ENCODE measurements at regions not wholly inside any gene's neighbourhood (a gene's known extent, or its start where the extent isn't known, plus 50 kb on each side); places are given as distances from the start of the nearest gene placed in this dataset.

DNA sequence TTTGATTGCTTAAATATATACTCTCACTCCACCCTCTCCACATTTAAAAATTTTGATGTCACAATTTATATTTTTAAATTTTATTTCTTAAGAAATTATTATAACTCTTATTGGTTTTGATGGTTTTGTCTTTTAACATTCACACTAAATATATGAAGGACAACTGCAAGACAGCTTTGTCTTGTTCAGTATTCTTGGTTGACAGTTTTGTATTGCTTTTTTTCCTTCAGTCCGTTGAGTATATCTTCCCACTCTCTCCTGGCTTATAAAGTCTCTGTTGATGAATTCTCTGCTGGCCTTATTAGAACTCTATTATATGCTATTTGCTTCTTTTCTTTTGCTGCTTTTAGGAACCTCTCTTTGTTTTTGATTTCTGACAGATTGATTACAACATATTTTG, 392.2 kb downstream of the C6orf118 start:
- TF ChIP-seq TCF4 (CRISPR knock-in tag; IDR thresholded peaks at IDR 0.05; ENCODE audit: borderline replicate concordance) = no peak
- no peak for TF ChIP-seq ZFP30 (CRISPR knock-in tag; IDR thresholded peaks at IDR 0.05)
- no peak for TF ChIP-seq ISL1 (CRISPR knock-in tag; IDR thresholded peaks at IDR 0.05)
- TF ChIP-seq, protein P1, sequence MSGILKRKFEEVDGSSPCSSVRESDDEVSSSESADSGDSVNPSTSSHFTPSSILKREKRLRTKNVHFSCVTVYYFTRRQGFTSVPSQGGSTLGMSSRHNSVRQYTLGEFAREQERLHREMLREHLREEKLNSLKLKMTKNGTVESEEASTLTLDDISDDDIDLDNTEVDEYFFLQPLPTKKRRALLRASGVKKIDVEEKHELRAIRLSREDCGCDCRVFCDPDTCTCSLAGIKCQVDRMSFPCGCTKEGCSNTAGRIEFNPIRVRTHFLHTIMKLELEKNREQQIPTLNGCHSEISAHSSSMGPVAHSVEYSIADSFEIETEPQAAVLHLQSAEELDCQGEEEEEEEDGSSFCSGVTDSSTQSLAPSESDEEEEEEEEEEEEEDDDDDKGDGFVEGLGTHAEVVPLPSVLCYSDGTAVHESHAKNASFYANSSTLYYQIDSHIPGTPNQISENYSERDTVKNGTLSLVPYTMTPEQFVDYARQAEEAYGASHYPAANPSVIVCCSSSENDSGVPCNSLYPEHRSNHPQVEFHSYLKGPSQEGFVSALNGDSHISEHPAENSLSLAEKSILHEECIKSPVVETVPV (CRISPR knock-in tag; IDR thresholded peaks at IDR 0.05) = no peak
- TF ChIP-seq TOX (CRISPR knock-in tag; IDR thresholded peaks at IDR 0.05; ENCODE audit: borderline replicate concordance) = no peak
- TF ChIP-seq PPARA (CRISPR knock-in tag; IDR thresholded peaks at IDR 0.05; ENCODE audit: borderline replicate concordance) = no peak
- no peak for TF ChIP-seq ZNF8 (CRISPR knock-in tag; IDR thresholded peaks at IDR 0.05)
- ATAC-seq = no peak

DNA sequence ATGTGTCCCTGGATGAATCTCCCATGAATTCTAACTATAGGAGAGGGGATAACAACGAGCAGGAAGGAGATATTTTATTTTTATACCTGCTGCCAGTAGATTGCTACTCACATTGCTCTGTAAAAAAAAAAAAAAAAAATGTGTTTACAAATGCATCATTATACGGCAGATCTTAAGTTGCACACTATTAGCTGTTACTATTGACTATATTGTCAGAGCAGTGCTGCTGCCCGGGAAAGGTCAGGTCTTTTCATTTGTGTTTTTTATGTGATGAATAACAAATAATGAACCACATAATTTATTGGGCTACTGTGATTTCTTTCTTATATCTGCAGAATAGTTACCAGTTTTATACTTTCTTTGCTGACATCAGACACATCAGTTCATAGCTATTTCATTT, 393.3 kb downstream of the C6orf118 start:
- ATAC-seq = no peak
- no peak for TF ChIP-seq ZNF70 (CRISPR knock-in tag; IDR thresholded peaks at IDR 0.05)
- no peak for TF ChIP-seq RARB (CRISPR knock-in tag; IDR thresholded peaks at IDR 0.05)
- no peak for TF ChIP-seq ISL1 (CRISPR knock-in tag; IDR thresholded peaks at IDR 0.05)
- no peak for TF ChIP-seq BACH2 (CRISPR knock-in tag; IDR thresholded peaks at IDR 0.05; ENCODE audit: borderline replicate concordance)
- TF ChIP-seq ZC3H10 (CRISPR knock-in tag; IDR thresholded peaks at IDR 0.05) = no peak
- no peak for TF ChIP-seq ZNF8 (CRISPR knock-in tag; IDR thresholded peaks at IDR 0.05)
- TF ChIP-seq ZFP30 (CRISPR knock-in tag; IDR thresholded peaks at IDR 0.05) = no peak
- TF ChIP-seq SNAI2 (CRISPR knock-in tag; IDR thresholded peaks at IDR 0.05) = no peak
- TF ChIP-seq ZNF565 (CRISPR knock-in tag; conservative IDR thresholded peaks at IDR 0.05; ENCODE audit: low read depth) = no peak
- TF ChIP-seq ARNTL (CRISPR knock-in tag; IDR thresholded peaks at IDR 0.05; ENCODE audit: borderline replicate concordance, low read depth) = no peak
- TF ChIP-seq ESRRG (CRISPR knock-in tag; IDR thresholded peaks at IDR 0.05) = no peak
- TF ChIP-seq, protein P2, sequence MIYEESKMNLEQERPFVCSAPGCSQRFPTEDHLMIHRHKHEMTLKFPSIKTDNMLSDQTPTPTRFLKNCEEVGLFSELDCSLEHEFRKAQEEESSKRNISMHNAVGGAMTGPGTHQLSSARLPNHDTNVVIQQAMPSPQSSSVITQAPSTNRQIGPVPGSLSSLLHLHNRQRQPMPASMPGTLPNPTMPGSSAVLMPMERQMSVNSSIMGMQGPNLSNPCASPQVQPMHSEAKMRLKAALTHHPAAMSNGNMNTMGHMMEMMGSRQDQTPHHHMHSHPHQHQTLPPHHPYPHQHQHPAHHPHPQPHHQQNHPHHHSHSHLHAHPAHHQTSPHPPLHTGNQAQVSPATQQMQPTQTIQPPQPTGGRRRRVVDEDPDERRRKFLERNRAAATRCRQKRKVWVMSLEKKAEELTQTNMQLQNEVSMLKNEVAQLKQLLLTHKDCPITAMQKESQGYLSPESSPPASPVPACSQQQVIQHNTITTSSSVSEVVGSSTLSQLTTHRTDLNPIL (CRISPR knock-in tag; IDR thresholded peaks at IDR 0.05; ENCODE audit: low read depth) = no peak
- no peak for TF ChIP-seq PPARA (CRISPR knock-in tag; IDR thresholded peaks at IDR 0.05; ENCODE audit: borderline replicate concordance)
- TF ChIP-seq, protein P3, sequence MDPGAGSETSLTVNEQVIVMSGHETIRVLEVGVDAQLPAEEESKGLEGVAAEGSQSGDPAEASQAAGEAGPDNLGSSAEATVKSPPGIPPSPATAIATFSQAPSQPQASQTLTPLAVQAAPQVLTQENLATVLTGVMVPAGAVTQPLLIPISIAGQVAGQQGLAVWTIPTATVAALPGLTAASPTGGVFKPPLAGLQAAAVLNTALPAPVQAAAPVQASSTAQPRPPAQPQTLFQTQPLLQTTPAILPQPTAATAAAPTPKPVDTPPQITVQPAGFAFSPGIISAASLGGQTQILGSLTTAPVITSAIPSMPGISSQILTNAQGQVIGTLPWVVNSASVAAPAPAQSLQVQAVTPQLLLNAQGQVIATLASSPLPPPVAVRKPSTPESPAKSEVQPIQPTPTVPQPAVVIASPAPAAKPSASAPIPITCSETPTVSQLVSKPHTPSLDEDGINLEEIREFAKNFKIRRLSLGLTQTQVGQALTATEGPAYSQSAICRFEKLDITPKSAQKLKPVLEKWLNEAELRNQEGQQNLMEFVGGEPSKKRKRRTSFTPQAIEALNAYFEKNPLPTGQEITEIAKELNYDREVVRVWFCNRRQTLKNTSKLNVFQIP (CRISPR knock-in tag; IDR thresholded peaks at IDR 0.05; ENCODE audit: borderline replicate concordance, low read depth) = no peak
- no peak for TF ChIP-seq TOX (CRISPR knock-in tag; IDR thresholded peaks at IDR 0.05; ENCODE audit: borderline replicate concordance)
- no peak for TF ChIP-seq CSDC2 (CRISPR knock-in tag; IDR thresholded peaks at IDR 0.05)
- TF ChIP-seq GLIS3 (CRISPR knock-in tag; IDR thresholded peaks at IDR 0.05) = no peak
- TF ChIP-seq ZFP3 (CRISPR knock-in tag; IDR thresholded peaks at IDR 0.05) = no peak
- no peak for TF ChIP-seq OSR1 (CRISPR knock-in tag; IDR thresholded peaks at IDR 0.05)
- TF ChIP-seq, protein P1 (CRISPR knock-in tag; IDR thresholded peaks at IDR 0.05) = no peak

DNA sequence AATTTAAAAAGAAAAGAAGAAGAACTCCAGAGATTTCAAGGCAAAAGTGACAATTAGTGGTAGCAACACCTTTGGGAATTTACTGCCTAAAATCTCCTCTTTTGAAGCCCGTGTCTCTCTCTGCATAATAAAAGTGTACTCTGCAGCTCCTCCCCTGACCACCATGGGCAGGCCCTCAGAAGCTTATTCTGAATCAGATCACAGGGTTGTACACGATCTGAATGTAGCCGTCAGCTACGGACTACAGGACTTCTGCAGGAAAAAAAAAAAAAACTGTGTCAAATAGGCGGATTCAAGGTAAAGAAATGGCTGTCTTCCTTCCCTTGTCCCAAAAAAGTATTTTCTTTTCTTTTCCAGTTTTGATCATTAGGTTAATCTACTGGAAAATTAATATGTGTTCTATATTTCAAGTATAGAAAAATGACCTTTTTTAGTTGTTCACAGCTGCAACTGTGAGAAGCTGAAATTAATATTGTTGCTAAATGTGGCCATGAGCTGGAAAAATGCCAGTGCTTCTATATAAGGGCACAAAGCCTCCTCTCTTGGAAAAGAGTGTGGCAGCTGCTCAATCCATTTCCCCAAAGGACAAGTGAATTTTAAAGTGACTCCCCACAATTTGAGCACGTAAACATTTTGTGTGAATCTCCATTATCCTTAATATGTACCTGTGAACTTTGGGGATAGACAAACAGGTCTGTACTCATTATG, 397.4 kb downstream of the C6orf118 start:
- no peak for ATAC-seq
- TF ChIP-seq ZNF70 (CRISPR knock-in tag; IDR thresholded peaks at IDR 0.05) (no peak), ISL1 (CRISPR knock-in tag; IDR thresholded peaks at IDR 0.05) (no peak), ESRRG (CRISPR knock-in tag; IDR thresholded peaks at IDR 0.05) (no peak), ARNTL (CRISPR knock-in tag; IDR thresholded peaks at IDR 0.05; ENCODE audit: borderline replicate concordance, low read depth) (no peak)
- TF ChIP-seq, protein P2 (CRISPR knock-in tag; IDR thresholded peaks at IDR 0.05; ENCODE audit: low read depth) = no peak
- TF ChIP-seq, protein P4, sequence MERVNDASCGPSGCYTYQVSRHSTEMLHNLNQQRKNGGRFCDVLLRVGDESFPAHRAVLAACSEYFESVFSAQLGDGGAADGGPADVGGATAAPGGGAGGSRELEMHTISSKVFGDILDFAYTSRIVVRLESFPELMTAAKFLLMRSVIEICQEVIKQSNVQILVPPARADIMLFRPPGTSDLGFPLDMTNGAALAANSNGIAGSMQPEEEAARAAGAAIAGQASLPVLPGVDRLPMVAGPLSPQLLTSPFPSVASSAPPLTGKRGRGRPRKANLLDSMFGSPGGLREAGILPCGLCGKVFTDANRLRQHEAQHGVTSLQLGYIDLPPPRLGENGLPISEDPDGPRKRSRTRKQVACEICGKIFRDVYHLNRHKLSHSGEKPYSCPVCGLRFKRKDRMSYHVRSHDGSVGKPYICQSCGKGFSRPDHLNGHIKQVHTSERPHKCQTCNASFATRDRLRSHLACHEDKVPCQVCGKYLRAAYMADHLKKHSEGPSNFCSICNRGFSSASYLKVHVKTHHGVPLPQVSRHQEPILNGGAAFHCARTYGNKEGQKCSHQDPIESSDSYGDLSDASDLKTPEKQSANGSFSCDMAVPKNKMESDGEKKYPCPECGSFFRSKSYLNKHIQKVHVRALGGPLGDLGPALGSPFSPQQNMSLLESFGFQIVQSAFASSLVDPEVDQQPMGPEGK (CRISPR knock-in tag; IDR thresholded peaks at IDR 0.05; ENCODE audit: borderline replicate concordance) = no peak

Data from SK-N-SH treated with all-trans-retinoic acid at 6 μM for 48 hours (cell line).